Kidney (tissue), 13 donors: ENCODE measurements at regions not wholly inside any gene's neighbourhood (a gene's known extent, or its start where the extent isn't known, plus 50 kb on each side); places are given as distances from the start of the nearest gene placed in this dataset.

Experiments
- DNase-seq, 5 donors: peaks; one replicate each; pipeline ENCODE4 v3.0.0-alpha.2; 2013 to 2020
- FAIRE-seq: peaks from 2 replicates; lab custom pipeline; 2012; peaks lifted over from hg19 to GRCh38; lab: Jason Lieb, UNC
- H3K27ac ChIP-seq, 2 donors: one replicate each; pipeline ENCODE4 v1.7.0; 2013; ENCODE audit warnings: low read depth in 2 of 2, low read length in 2 of 2, inconsistent platforms in 1 of 2
- H3K27me3 ChIP-seq: one replicate; pipeline ENCODE4 v1.7.1; 2013; ENCODE audit warnings: low read length, inconsistent platforms; ENCODE audit not compliant: control insufficient read depth, insufficient read depth
- H3K36me3 ChIP-seq, 3 donors: one replicate each; pipeline versions ENCODE4 v1.7.0 to v1.7.1; 2013; ENCODE audit warnings: low read length in 3 of 3, control low read depth in 1 of 3, inconsistent platforms in 1 of 3; ENCODE audit not compliant: insufficient read depth in 3 of 3, control insufficient read depth in 2 of 3
- H3K4me1 ChIP-seq, 3 donors: one replicate each; pipeline versions ENCODE4 v1.7.0 to v1.7.1; 2013; ENCODE audit warnings: low read length in 3 of 3, inconsistent platforms in 1 of 3, low read depth in 1 of 3; ENCODE audit not compliant: control insufficient read depth in 2 of 3, insufficient read depth in 2 of 3
- H3K4me3 ChIP-seq, 3 donors: one replicate each; pipeline versions ENCODE4 v1.7.0 to v1.8.1; 2013; ENCODE audit warnings: low read length in 3 of 3, control low read depth in 1 of 3, inconsistent platforms in 1 of 3
- H3K9ac ChIP-seq, 3 donors: one replicate each; pipeline versions ENCODE4 v1.7.0 to v1.7.1; 2013; ENCODE audit warnings: low read length in 3 of 3, control low read depth in 1 of 3, inconsistent platforms in 1 of 3
- H3K9me3 ChIP-seq, 3 donors: one replicate each; pipeline versions ENCODE4 v1.7.0 to v1.7.1; 2013; ENCODE audit warnings: low read length in 3 of 3, control low read depth in 1 of 3, inconsistent platforms in 1 of 3; ENCODE audit not compliant: control insufficient read depth in 2 of 3, insufficient read depth in 1 of 3
- intact Hi-C: fragments of 100-400 bp; cut with DNase I; formaldehyde crosslinking; loops from one replicate; pipeline ENCODE4 v1.11.1; 2022
- TF ChIP-seq, protein P1 (sequence below): IDR thresholded peaks from 3 replicates; pipeline ENCODE4 v1.5.1; 2012; ENCODE audit warnings: mild to moderate bottlenecking, moderate library complexity, borderline replicate concordance; ENCODE audit not compliant: insufficient read depth; ENCODE audit errors: extremely low read depth
- donor health status: control.
- donor health status: control.
- donor health status: control.
- donor health status: control.
- donor health status: control.
- donor health status: DM: yes; HTN: yes; CAD: no.
- donor health status: Normal renal cell carcinoma (clear cell type).

DNA sequence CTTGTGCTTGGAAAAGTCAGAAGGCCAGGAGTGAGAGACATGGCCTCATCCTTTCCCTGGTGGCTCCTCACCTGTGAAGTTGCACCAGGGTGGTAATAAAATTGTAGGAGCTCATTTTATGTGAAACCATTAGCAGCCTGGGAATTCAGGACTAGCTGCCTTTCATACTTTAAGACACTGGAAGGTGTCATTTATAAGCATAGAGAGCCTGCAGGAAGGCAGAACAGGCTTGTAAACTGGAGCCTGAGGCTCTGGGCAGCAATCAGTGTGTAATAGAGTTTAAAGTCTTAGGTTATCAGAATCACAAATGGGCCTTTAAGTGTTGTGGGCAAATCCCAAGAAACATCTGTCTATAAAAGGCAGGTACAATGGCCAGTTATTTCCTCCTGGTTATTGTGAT lies 127.2 kb downstream of the TM9SF2 start:
- DNase-seq (peak in 1 of 5 donors; percentile 27), FAIRE-seq (no peak)
- intact Hi-C loops: no loop called here
- no peaks in the 10 kb centered on the region for H3K9me3 ChIP-seq
- no peak overlapping the region for H3K4me3 ChIP-seq
- no peak overlapping the region for H3K9ac ChIP-seq
- no peaks in the 10 kb centered on the region for H3K27me3 ChIP-seq
- peaks cover 0 to 20% (median 3%) of the 10 kb centered on the region in 3 donors for H3K4me1 ChIP-seq
- H3K27ac ChIP-seq: no peak overlapping the region
- H3K36me3 ChIP-seq: no peaks in the 10 kb centered on the region
- TF ChIP-seq, protein P1, sequence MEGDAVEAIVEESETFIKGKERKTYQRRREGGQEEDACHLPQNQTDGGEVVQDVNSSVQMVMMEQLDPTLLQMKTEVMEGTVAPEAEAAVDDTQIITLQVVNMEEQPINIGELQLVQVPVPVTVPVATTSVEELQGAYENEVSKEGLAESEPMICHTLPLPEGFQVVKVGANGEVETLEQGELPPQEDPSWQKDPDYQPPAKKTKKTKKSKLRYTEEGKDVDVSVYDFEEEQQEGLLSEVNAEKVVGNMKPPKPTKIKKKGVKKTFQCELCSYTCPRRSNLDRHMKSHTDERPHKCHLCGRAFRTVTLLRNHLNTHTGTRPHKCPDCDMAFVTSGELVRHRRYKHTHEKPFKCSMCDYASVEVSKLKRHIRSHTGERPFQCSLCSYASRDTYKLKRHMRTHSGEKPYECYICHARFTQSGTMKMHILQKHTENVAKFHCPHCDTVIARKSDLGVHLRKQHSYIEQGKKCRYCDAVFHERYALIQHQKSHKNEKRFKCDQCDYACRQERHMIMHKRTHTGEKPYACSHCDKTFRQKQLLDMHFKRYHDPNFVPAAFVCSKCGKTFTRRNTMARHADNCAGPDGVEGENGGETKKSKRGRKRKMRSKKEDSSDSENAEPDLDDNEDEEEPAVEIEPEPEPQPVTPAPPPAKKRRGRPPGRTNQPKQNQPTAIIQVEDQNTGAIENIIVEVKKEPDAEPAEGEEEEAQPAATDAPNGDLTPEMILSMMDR: no peak

DNA sequence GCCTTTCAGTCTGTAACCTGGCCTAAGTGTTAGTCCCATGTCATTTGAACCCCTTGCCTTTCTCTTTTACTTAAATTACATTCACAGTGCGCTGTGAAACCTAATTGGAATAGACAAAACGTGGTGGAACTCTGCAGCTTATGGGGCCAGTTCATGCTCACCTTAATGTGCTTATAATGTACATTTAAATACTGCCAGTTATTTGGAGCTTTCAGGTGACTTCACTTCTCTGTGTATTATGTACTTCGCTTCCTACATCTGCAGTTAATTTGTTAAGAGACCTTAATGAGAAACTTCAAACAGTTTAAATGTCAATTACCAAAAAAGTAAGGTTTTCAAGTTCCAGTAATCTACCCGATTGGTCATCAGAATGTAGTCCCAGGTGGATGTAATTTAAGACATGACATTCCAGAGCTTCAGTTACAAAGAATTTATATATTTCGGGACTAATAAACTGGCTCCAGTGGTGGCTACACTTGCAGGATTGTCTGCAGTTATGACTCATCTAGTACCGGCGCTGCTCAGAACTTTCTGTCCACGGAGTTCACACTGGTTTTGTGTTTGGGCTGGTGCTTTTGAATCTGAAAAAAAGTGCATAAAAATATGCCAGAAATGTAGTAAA lies 125.3 kb downstream of the TM9SF2 start:
- Histone ChIP-seq H3K27ac (no peak overlapping the region), H3K27me3 (no peaks in the 10 kb centered on the region), H3K9ac (no peak overlapping the region), H3K9me3 (no peaks in the 10 kb centered on the region), H3K36me3 (no peaks in the 10 kb centered on the region), H3K4me1 (peaks cover 0 to 20% (median 3%) of the 10 kb centered on the region in 3 donors), H3K4me3 (peak overlapping the region in 1 of 3 donors; percentile 8)
- DNase-seq (peak in 1 of 5 donors; percentile 24), FAIRE-seq (no peak)
- TF ChIP-seq, protein P1: no peak
- intact Hi-C loops: no loop called here

DNA sequence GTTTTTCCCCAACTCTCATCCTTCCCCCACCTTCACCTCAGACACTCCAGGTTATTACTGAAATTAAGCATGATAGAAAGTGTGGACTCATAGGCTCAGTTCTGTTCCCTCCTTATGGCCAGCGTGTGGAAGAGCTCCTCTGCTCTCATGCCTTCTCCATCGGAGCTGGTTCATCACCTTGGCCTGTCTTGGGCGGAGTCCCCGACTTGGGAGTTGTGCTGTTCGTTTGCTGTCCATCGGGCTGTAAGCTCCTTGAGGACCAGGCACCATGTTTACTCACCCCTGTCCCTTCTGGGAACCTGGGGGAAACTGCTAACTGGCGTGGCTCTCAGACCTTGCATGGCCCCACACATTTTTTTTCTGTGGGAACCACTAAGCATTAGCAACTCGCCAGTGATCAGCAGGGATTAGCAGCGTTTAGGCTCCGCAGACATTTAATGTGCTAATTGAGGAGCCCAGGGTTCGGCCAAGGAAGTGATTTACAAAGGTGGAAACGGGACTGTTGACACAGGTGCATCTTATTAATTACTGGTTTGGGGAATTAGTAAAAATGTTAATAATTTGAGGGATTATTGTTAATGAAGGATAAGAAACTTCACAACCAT lies 123.8 kb downstream of the TM9SF2 start:
- H3K27me3 ChIP-seq: no peaks in the 10 kb centered on the region
- H3K4me3 ChIP-seq: no peak overlapping the region
- intact Hi-C loops: no loop called here
- H3K27ac ChIP-seq: no peak overlapping the region
- TF ChIP-seq, protein P1: no peak
- no peaks in the 10 kb centered on the region for H3K9me3 ChIP-seq
- no peak for FAIRE-seq
- no peak overlapping the region for H3K9ac ChIP-seq
- H3K36me3 ChIP-seq: no peaks in the 10 kb centered on the region
- no peak for DNase-seq
- H3K4me1 ChIP-seq: peaks cover 0 to 13% (median 3%) of the 10 kb centered on the region in 3 donors
